Hepatocyte (in vitro differentiated cells): ENCODE measurements at regions not wholly inside any gene's neighbourhood (a gene's known extent, or its start where the extent isn't known, plus 50 kb on each side); places are given as distances from the start of the nearest gene placed in this dataset.

Experiments
- EZH2 ChIP-seq: fragments of 200-600 bp; sonication (generic); IDR thresholded peaks from 2 replicates; pipeline ENCODE4 v1.6.1; 2016; ENCODE audit warnings: antibody characterized with exemption, mild to moderate bottlenecking, borderline replicate concordance
- TF ChIP-seq, protein P1 (sequence below): fragments of 200-600 bp; sonication (generic); IDR thresholded peaks from 2 replicates; pipeline ENCODE4 v1.5.1; 2016; ENCODE audit warnings: antibody characterized with exemption, mild to moderate bottlenecking; ENCODE audit not compliant: poor library complexity

DNA sequence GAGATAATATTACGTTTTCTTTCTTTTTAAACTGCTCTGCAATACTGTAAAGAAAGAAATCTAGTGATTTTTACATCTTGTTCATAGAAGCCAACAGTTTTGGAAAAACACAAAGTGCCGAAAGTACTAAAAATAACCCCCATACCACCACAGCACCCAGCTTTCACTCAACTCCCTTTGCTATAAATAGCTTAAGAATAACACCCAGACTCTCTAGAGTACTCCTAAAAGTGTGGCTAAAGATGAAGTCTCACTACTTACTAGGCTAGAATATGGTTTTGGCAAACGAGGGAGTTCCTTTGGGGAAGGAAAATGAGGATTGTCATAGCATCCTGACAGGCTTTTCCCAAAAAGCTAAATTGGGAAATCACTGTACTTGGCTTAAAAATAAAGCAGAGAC lies 151.8 kb upstream of the ANK3 start:
- TF ChIP-seq, protein P1, sequence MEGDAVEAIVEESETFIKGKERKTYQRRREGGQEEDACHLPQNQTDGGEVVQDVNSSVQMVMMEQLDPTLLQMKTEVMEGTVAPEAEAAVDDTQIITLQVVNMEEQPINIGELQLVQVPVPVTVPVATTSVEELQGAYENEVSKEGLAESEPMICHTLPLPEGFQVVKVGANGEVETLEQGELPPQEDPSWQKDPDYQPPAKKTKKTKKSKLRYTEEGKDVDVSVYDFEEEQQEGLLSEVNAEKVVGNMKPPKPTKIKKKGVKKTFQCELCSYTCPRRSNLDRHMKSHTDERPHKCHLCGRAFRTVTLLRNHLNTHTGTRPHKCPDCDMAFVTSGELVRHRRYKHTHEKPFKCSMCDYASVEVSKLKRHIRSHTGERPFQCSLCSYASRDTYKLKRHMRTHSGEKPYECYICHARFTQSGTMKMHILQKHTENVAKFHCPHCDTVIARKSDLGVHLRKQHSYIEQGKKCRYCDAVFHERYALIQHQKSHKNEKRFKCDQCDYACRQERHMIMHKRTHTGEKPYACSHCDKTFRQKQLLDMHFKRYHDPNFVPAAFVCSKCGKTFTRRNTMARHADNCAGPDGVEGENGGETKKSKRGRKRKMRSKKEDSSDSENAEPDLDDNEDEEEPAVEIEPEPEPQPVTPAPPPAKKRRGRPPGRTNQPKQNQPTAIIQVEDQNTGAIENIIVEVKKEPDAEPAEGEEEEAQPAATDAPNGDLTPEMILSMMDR, result no peak
- TF ChIP-seq EZH2, result no peak
